CD4-positive, alpha-beta T cell treated with Interleukin-15 for 4 hours (primary cell): ENCODE measurements at regions not wholly inside any gene's neighbourhood (a gene's known extent, or its start where the extent isn't known, plus 50 kb on each side); places are given as distances from the start of the nearest gene placed in this dataset.
"Not testable (repeated sequence)": the region's sequence is repeated elsewhere in the genome, so short reads cannot be mapped to it uniquely, and the experiment has no call there.

ENCODE experiments used
- DNase-seq: peaks from one replicate; pipeline ENCODE4 v3.0.0-alpha.2; 2020; ENCODE audit warnings: low spot score

DNA sequence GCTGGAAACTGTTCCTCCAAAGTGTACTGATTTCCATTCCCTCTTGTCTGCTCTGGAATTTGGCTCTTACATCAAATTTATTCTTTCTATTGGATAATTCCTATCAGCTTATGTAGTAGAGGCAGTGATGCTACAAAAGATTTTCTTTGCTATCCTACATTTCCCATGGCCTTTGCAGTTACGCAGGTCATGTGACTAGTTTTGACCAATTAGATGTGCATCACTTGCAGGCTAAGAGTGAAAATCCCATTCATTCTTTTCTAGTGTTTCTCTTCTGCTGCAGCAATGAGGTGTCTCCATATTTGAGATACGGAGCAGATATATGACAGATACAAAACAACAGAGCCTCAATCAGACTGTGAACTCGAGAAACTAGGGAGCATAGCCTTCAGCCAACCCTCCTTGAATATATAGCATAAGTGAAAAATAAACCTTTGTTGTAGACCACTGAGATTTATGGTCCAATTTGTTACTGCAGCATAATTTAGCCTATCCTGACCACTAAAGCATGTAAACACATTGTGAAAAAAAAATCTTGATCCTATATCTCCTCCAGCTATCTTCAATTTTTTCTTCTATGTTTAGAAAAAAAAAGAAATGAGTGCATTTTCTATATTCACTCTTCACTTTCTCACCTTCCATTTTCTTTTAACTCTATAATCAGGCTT, 102.0 kb downstream of the HNMT start:
- DNase-seq = no peak

DNA sequence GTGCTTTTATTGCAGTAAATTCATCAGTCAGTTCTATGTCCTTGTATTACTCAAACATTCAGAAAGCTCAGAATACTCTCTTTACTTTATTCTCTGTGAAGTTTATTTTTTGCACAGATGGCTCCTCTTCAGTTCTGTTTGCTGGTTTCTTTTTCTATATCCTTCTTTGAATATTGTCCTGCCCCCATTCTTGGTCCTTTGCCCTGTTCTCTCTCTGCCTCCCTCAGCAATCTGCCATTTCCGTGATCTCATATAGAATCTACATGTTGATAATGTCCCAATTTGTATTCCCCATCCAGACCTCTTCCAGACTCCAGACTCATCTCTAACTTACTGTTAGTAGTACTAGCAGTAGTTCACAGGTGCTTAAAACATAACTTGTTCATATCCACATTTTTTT, 102.6 kb downstream of the HNMT start:
- DNase-seq = no peak

DNA sequence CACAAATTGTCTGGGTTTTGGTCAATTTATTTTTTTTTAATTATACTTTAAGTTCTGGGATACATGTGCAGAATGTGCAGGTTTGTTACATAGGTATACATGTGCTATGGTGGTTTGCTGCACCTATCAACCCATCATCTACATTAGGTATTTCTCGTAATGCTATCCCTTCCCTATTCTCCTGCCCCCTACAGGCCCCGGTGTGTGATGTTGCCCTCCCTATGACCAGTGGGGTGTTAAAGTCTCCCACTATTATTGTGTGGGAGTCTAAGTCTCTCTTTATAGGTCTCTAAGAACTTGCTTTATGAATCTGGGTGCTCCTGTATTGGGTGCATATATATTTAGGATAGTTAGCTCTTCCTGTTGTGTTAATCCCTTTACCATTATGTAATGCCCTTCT, 104.4 kb downstream of the HNMT start:
- DNase-seq = not testable (repeated sequence)

DNA sequence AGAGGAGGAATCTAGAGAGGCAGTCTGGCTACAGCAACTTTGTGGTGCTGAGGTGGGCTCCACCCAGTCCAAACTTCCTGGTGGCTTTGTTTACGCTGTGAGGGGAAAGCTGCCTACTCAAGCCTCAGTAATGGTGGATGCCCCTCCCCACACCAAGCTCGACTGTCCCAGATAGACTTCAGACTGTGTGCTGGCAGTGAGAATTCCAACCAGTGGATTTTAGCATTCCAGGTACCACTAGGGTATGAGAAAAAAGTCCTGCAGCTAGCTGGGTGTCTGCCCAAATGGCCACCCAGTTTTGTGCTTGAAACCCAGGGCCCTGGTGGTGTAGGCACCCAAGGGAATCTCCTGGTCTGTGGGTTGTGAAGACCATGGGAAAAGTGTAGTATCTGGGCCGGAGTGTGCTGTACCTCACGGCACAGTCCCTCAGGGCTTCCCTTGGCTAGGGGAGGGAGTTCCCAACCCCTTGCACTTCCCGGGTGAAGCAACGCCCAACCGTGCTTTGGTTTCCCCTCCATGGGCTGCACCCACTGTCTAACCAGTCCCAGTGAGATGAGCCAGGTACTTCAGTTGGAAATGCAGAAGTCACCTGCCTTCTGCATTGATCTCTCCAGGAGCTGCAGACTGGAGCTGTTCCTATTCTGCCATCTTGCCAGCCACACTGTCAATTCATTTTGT, 106.9 kb downstream of the HNMT start:
- not testable (repeated sequence) for DNase-seq

DNA sequence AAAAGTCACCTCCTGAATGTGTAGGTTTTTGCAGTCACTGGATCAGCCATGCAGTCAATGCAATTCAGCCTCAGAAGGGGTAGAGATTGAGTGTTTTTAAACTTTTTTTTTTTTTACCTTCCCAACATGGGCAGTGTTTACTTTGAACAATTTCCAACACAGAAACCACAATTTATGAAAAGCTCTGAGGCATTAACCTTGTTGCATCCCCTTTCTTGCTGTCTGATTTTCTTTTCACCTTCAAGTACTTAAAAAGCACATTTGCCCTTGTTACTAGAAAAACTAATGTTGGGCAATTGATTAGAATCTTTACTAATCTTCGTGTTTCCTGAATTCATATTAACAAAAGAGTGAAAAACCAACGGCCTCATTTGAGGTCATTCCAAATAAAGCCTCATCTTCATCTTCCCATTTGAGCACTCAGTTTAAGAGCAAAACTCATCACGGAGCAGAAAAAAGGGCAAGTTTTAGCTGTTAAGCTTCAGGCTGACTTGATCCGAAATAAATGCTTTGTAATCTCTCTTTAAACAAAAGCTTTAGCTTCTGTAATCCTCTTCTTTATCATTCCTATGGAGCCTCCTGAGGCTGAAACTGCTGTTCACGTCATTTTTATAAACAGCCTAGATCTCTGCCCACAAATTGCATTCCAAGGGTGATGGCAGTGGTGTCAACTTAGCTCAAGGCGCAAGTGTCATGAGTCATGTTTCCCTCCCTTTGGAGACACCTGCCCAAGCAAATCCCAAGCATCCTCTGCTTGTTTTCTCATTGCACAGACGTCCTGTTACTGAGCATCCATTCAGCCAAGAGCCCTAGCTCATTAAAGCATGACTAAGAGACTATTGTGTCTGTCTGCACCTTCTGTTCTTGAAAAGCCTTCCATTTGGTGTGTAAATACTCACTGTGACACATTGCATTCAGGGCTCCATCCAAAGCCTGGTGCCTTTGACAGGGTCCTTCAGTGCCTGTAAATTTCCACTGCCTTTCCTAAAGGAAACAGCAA, 107.7 kb downstream of the HNMT start:
- DNase-seq = no peak

DNA sequence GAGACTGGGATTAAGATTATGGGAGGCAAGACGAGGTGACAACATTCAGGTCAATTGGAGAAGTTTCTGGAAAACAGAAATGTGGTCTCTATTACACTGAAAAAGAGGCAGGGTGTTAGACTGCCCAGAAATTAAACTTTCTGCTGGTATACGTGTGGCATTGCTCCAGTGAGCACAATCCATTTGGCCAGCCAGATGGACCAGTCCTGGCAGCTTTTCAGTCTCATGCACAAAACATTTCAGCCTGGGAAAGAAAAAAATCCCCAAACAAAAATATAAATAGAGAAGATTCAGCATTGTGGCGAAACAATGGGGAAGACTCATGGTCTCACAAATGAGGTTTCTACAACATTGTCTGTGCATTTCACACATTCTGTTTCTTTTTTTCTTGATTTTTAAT, 113.9 kb downstream of the HNMT start:
- DNase-seq = no peak

DNA sequence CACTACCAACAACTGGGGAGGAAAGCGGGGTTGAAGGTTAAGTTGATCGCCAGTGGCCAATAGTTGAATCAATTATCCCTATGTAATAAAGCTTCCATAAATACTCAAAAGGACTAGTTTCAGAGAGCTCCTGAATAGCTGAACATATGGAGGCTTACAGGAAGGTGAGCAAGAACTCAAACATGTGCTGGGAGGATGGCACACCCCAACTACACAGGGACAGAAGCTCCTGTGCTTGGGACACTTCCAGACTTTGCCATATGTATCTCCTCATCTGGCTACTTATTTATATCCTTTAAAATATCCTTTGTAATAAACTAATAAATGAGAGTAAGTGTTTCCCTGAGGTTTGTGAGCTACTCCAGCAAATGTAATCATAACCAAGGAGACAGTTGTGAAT, 115.7 kb downstream of the HNMT start:
- no peak for DNase-seq

DNA sequence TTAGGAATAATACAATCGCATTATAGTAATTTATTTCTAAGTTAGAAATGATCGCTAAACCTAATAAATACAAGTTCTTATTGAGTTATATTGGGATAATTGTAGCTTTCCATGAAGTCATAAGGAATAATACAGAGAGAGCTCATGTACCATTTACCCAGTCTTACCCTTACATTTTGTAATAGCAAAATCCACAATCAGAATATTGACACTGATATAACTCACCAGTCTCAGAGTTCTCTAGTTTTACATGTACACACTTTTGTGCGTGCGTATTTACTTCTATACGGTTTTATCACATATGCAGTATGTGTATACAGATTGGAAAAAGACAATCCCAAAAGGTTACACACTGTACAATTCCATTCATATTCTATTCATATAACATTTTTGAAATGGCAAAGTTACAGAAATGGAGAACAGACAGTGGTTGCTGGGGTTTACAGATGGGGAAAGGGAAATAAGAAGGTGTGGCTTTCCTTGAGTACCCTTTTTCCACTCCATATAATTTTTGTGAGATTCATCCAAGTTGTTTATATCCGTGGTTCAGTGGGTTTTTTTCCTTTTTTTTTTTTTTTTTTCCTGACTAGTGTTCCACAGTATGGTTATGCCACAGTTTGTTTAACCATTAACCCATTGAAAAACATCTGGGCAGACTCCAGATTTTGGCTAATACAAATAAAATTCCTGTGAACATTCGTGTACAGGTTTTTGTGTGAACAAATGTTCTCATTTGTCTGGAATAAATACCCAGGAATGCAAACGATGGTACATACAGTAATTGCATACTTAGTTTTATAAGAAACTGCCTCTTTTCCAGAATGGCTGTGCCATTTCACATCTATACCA, 117.2 kb downstream of the HNMT start:
- DNase-seq = no peak

DNA sequence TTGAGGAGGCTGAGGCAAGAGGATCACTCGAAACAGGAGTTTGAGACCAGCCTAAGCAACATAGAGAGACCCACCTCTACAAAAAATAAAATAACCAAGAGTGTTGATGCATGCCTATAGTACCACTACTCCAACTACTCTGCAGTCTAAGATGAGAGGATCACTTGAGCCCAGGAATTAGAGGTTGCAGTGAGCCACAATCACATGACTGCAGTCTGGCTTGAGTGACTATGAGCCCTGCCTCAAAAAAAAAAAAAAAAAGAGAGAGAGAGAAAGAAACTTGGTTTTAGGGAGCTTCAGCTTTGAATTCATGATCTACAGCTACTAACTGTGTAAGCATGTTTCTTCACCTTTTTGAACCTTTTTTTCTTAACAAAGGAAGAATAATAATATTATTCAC, 119.9 kb downstream of the HNMT start:
- DNase-seq = no peak

DNA sequence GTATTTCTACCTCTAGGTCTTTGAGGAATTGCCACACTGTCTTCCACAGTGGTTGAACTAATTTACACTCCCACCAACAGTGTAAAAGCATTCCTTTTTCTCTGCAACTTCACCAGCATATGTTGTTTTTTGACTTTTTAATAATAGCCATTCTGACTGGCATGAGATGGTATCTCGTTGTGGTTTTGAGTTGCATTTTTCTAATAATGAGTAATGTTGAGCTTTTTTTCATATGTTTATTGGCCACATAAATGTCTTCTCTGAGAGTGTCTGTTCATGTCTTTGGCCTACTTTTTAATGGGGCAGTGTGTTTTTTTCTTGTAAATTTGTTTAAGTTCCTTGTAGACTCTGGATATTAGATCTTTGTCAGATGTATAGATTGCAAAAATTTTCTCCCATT, 121.2 kb downstream of the HNMT start:
- not testable (repeated sequence) for DNase-seq

DNA sequence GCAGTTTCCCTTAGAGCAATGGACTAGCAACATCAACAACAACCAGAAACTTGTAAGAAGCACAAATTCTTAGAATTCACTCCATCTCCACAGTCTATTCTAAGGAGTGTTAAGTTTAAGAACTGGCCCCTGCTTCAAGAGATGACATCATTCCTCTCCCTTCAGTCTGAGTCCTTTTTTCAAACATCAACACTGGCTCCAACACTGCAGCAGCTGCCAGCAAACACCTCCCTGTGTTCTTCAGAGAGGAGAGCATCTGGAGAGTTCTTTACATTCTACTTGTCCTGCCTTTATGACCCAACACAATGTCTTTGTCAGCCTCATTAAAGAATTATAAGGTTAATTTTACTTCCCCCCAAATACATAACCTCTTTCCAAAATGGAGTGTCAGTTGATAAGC, 122.3 kb downstream of the HNMT start:
- DNase-seq = no peak

DNA sequence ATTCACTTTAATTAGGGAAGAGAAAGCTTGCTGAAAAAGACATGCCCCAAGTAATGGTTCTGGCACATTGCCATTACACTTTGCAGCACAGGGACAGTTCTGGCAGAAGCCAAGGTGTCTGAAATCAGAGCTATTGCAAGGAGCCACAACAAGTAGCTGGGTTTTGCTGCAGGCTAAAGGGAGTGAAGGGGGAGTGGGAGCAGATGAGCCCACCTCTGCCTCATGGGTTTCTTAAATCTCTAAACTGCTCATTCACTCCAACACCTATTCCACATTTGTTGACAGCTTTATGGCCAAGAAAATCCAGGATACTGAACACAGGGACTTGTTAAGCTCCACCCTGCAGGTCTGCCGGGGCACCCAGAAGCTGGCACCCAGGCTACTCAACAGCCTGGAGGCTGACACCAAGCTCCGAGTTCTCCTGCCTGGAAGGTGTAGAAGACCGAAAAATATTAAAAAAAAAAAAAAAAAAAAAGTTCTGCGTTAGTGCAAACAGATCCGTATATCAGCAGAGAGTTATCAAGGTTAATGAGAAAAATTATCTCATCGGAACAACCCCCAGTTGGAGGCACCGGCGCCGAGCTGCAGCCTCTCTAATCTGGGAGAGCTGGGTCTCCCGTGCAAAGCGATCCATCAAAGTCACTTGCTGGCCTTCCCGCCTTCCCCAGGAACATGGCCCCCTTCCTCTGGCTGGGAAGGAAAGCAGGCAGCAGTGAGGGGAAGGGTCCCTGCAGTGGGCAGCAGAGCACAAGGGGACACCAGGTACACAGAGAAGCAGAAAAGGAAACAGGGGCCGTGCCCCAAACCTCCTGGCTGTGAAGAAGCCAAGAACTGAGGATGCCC, 123.7 kb downstream of the HNMT start:
- no peak for DNase-seq

DNA sequence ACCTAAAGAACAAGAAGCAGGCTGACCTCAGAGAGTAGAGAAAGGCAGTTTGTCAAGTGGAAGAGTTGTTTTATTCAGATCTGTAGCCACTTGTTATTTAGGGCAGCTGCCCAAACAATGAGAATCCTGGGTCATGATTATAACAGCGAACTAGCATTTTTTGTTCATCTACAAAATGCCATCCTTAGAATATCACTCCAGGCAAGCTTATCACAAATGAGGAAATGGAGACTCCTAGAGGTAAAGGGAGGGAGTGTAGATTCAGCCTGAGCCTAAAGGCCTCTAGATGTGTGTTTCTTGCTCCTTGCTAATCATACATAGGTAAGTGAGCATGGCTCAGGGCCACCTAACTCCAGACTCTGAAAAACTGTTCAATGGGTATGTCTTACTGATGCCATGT, 126.1 kb downstream of the HNMT start:
- DNase-seq = peak; percentile 2

DNA sequence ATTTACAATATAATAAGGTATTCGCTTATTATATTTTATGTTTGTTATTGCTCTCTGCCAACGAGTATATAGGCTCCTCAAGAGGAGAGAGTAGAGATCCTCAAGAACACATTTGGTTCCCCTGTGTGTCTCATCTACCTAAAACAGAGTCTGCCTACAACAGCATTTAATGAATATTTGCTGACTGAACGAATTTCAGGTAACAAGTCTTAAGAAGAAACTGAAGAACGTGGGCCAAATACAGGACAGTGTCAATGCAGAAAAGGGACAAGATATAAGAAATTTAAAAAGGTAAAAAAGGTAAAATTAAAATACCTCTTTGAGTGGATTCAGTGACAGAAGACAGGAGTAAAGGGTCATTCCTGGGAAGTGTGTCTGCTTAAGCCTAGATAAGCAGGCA, 129.2 kb downstream of the HNMT start:
- no peak for DNase-seq

DNA sequence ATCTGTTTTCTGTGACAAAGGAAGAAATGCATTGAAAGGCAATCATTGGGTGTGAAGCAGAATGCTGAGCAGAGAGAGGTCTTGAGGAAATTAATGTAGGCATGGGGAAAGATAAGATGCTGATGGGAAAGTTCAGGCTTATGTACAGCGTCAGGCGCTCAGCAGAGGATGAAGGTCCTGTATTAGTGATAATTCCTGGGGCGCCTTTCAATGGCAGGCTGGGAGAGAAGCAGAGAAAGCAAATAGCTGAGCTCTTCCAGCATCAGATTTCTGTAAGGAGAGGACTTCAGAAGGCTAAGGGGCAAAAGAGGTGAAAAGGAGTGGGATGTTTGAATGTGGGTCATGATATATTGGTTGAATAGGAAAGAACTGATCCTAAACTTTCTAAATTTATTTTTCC, 129.8 kb downstream of the HNMT start:
- DNase-seq = no peak

DNA sequence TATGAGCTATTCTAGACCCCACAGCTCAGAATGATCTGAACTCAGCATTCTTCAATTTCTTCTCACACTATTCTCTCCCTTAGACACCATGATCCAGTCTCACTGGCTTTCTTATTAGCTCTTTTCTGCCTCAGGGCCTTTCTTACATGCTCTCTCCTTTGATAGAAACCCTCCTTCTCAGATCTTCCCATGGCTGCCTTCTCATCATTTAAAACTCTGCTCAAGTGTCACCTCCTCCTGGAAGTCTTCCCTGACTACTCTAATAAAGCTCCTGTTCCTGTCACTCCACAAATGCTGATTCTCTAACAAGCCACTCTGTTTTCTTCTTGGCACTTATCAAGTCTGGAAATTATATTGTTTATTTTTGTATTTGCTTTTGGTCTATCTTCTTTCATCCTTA, 131.1 kb downstream of the HNMT start:
- DNase-seq = no peak

DNA sequence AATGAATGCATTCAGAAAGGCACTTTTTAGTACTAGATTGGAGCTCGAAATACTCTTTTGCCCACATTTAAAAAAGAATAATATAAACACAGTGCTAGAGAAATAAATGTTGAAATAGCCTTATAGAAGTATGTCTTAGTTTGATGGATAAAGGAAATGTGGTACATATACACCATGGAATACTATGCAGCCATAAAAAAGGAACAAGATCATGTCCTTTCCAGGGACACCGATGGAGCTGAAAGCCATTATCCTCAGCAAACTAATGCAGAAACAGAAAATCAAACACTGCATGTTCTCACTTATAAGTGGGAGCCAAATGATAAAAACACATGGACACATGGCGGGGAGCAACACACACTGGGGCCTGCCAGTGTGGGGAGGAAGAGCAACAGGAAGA, 135.0 kb downstream of the HNMT start:
- not testable (repeated sequence) for DNase-seq

DNA sequence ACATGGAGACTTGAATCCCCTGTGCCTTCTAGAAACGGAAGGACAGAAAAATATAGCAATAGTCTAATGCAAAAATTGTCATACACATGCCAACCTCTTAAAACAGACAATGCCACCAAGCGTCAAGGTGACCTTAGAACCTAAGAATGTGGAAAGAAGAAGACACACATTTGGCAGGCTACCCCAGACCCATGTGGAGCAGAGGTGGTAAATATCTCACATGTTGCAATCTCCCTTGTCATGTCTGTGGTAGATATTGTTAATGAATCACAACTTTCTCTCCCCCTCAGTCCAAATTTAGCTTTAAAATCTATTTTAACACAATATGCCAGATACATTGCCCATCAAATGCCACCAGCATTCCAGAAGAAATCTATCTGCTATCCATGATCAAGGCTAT, 137.4 kb downstream of the HNMT start:
- DNase-seq = no peak

DNA sequence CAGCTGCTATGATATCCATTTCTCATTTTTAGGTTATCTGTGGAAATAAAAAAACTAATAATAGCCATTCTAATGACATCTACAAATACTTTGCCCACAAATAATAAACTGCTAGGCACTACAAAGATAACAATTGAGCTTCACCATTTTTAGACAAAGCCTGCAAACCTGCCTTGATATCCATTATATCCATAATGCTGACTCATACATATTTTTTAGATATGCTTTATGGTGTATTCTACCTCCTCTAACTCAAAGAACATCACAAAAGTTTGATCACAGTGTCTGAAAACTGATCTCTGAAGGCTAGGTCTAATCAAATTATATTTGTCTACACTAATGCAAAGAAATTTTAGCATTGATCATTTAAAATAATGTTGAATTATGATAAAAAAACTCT, 138.4 kb downstream of the HNMT start:
- no peak for DNase-seq

DNA sequence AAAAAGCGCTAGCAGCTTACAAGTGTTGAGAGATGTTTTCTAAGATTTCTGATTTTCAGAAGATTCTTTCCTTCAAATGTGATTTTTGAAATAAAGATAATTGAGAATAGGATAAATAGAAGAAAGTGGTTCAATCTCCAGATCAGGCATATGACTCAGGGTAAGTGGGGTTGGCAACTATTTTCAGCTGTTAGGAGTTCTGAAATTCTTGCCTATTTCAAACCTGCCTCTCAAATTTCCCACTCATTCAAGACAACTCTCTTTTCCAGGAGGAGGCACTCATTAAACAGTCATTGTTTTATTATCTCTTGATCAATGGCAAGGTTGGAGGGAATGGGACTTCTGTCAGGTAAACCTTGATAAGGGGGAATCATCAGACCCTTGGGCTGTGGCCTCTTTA, 138.9 kb downstream of the HNMT start:
- DNase-seq = no peak

DNA sequence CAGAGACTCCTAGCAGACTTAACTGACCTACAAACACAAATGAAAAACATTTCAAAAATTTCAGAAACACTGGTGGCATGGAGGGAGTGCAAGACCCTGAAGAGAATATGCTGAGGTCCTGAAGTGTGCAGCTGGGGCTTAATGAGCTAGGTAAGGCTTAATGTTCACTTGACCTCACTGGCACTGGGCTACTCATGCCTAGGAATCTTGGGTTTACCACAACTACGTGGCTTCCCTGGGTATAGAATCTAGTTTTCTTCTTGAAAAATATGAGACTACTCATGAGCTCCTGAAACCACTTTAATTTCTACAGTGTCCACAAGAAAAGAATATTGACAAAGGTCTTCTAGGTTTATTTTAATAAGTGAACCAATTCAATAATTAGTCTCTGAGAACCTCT, 139.8 kb downstream of the HNMT start:
- DNase-seq = no peak
